Colonic mucosa (tissue), 4 donors: ENCODE measurements at regions not wholly inside any gene's neighbourhood (a gene's known extent, or its start where the extent isn't known, plus 50 kb on each side); places are given as distances from the start of the nearest gene placed in this dataset.

Source experiments
- DNase-seq: peaks from one replicate; pipeline ENCODE4 v3.0.0-alpha.2; 2020
- H3K27ac ChIP-seq: fragments of 200-600 bp; one replicate; pipeline ENCODE4 v1.8.0; 2021
- H3K27me3 ChIP-seq: fragments of 200-600 bp; one replicate; pipeline ENCODE4 v1.8.0; 2021
- H3K36me3 ChIP-seq: fragments of 200-600 bp; one replicate; pipeline ENCODE4 v1.8.0; 2021
- H3K4me1 ChIP-seq: fragments of 200-600 bp; one replicate; pipeline ENCODE4 v1.8.0; 2021; ENCODE audit warnings: mild to moderate bottlenecking
- H3K4me3 ChIP-seq: fragments of 200-600 bp; one replicate; pipeline ENCODE4 v1.8.0; 2021
- H3K9ac ChIP-seq, 2 donors: one replicate each; pipeline ENCODE4 v1.7.0; 2013; ENCODE audit warnings: control low read depth in 2 of 2, low read depth in 2 of 2, low read length in 2 of 2
- H3K9me3 ChIP-seq: fragments of 200-600 bp; one replicate; pipeline ENCODE4 v1.8.0; 2021
- CTCF ChIP-seq: fragments of 200-600 bp; IDR thresholded peaks from one replicate; pipeline ENCODE4 v1.8.0; 2022; ENCODE audit warnings: antibody characterized with exemption, mild to moderate bottlenecking
- intact Hi-C: fragments of 100-400 bp; cut with DNase I; formaldehyde crosslinking; loops from one replicate; pipeline ENCODE4 v1.14.1; 2022
- donor health status: healthy.
- donor health status: DM: no; HTN: no; CAD: no.
- donor health status: DM: no; HTN: no; CAD: no.

- H3K9me3 ChIP-seq, result no peaks in the 10 kb centered on the region
- no peak overlapping the region for H3K9ac ChIP-seq
- no peaks in the 10 kb centered on the region for H3K4me1 ChIP-seq
- DNase-seq, result no peak
- TF ChIP-seq CTCF, result no peak
- intact Hi-C loops, result no loop called here
- no peaks in the 10 kb centered on the region for H3K36me3 ChIP-seq
- no peak overlapping the region for H3K27ac ChIP-seq
- H3K27me3 ChIP-seq, result no peaks in the 10 kb centered on the region
- H3K4me3 ChIP-seq, result no peak overlapping the region
Measured at GRCh38 chr2:128984081-128984480, 665.4 kb upstream of the HS6ST1 start.

GRCh38 chr2:128984855-128985254 lies 666.2 kb upstream of the HS6ST1 start:
- intact Hi-C loops, result no loop called here
- no peak overlapping the region for H3K4me3 ChIP-seq
- H3K27me3 ChIP-seq, result no peaks in the 10 kb centered on the region
- H3K4me1 ChIP-seq, result no peaks in the 10 kb centered on the region
- H3K36me3 ChIP-seq, result no peaks in the 10 kb centered on the region
- no peak overlapping the region for H3K27ac ChIP-seq
- H3K9me3 ChIP-seq, result no peaks in the 10 kb centered on the region
- H3K9ac ChIP-seq, result no peak overlapping the region
- no peak for DNase-seq
- TF ChIP-seq CTCF, result no peak

- Histone ChIP-seq H3K9ac (no peak overlapping the region), H3K4me3 (no peak overlapping the region), H3K36me3 (no peaks in the 10 kb centered on the region), H3K4me1 (no peaks in the 10 kb centered on the region), H3K27ac (no peak overlapping the region), H3K27me3 (no peaks in the 10 kb centered on the region), H3K9me3 (no peaks in the 10 kb centered on the region)
- no peak for TF ChIP-seq CTCF
- DNase-seq, result no peak
- intact Hi-C loops, result no loop called here
Measured at GRCh38 chr2:128986026-128986715, 667.5 kb upstream of the HS6ST1 start.

- intact Hi-C loops, result no loop called here
- no peak for DNase-seq
- Histone ChIP-seq H3K36me3 (no peaks in the 10 kb centered on the region), H3K4me3 (no peak overlapping the region), H3K9ac (no peak overlapping the region), H3K4me1 (no peaks in the 10 kb centered on the region), H3K27ac (no peak overlapping the region), H3K9me3 (no peaks in the 10 kb centered on the region), H3K27me3 (no peaks in the 10 kb centered on the region)
- no peak for TF ChIP-seq CTCF
Measured at GRCh38 chr2:128986867-128987268, 668.2 kb upstream of the HS6ST1 start.

- Histone ChIP-seq H3K9ac (no peak overlapping the region), H3K9me3 (no peaks in the 10 kb centered on the region), H3K4me3 (no peak overlapping the region), H3K4me1 (no peaks in the 10 kb centered on the region), H3K27me3 (no peaks in the 10 kb centered on the region), H3K36me3 (no peaks in the 10 kb centered on the region), H3K27ac (no peak overlapping the region)
- TF ChIP-seq CTCF, result no peak
- DNase-seq, result no peak
- intact Hi-C loops, result no loop called here
Measured at GRCh38 chr2:128988326-128988725, 669.7 kb upstream of the HS6ST1 start.
